Activated naive CD8-positive, alpha-beta T cell (primary cell): ENCODE measurements at regions not wholly inside any gene's neighbourhood (a gene's known extent, or its start where the extent isn't known, plus 50 kb on each side); places are given as distances from the start of the nearest gene placed in this dataset.
A peak's percentile ranks its signal among the peaks of the same experiment; 100 is the strongest.

ENCODE experiments used
- H3K27ac Mint-ChIP-seq: one replicate; pipeline ENCODE4 v1.8.0; 2021; ENCODE audit warnings: mixed read lengths
- H3K27me3 Mint-ChIP-seq: one replicate; pipeline ENCODE4 v1.8.0; 2021; ENCODE audit warnings: mixed read lengths
- H3K36me3 Mint-ChIP-seq: one replicate; pipeline ENCODE4 v1.8.0; 2021; ENCODE audit warnings: mixed read lengths
- H3K4me1 Mint-ChIP-seq: one replicate; pipeline ENCODE4 v1.8.0; 2021; ENCODE audit warnings: low read depth, mixed read lengths
- H3K4me3 Mint-ChIP-seq: one replicate; pipeline ENCODE4 v1.8.0; 2021; ENCODE audit warnings: mild to moderate bottlenecking, mixed read lengths
- H3K9me3 Mint-ChIP-seq: one replicate; pipeline ENCODE4 v1.8.0; 2021; ENCODE audit warnings: low read depth, mixed read lengths

GRCh38 chr22:49544286-49544685 is 283.4 kb downstream of the BRD1 start:
- Mint-ChIP-seq H3K4me3 (no peak overlapping the region), H3K4me1 (no peaks in the 10 kb centered on the region), H3K9me3 (no peaks in the 10 kb centered on the region), H3K27me3 (no peaks in the 10 kb centered on the region), H3K27ac (no peak overlapping the region), H3K36me3 (peaks cover under 1% of the 10 kb centered on the region)

GRCh38 chr22:49543876-49544275 is 283.8 kb downstream of the BRD1 start:
- H3K27me3 Mint-ChIP-seq: no peaks in the 10 kb centered on the region
- H3K4me3 Mint-ChIP-seq: no peak overlapping the region
- no peaks in the 10 kb centered on the region for H3K9me3 Mint-ChIP-seq
- H3K27ac Mint-ChIP-seq: no peak overlapping the region
- peaks cover 3% of the 10 kb centered on the region for H3K36me3 Mint-ChIP-seq
- H3K4me1 Mint-ChIP-seq: no peaks in the 10 kb centered on the region

GRCh38 chr22:49541693-49542230 is 285.9 kb downstream of the BRD1 start:
- no peaks in the 10 kb centered on the region for H3K4me1 Mint-ChIP-seq
- H3K36me3 Mint-ChIP-seq: peaks cover 3% of the 10 kb centered on the region
- no peak overlapping the region for H3K27ac Mint-ChIP-seq
- no peaks in the 10 kb centered on the region for H3K27me3 Mint-ChIP-seq
- H3K9me3 Mint-ChIP-seq: no peaks in the 10 kb centered on the region
- no peak overlapping the region for H3K4me3 Mint-ChIP-seq

GRCh38 chr22:49540913-49541692 is 286.6 kb downstream of the BRD1 start:
- no peaks in the 10 kb centered on the region for H3K9me3 Mint-ChIP-seq
- no peak overlapping the region for H3K27ac Mint-ChIP-seq
- H3K27me3 Mint-ChIP-seq: no peaks in the 10 kb centered on the region

GRCh38 chr22:49540084-49540912 is 287.4 kb downstream of the BRD1 start:
- Mint-ChIP-seq H3K27me3 (no peaks in the 10 kb centered on the region), H3K4me1 (no peaks in the 10 kb centered on the region), H3K4me3 (no peak overlapping the region), H3K9me3 (no peaks in the 10 kb centered on the region), H3K36me3 (peaks cover 3% of the 10 kb centered on the region), H3K27ac (no peak overlapping the region)

More at GRCh38 chr22:49540913-49541692, 286.6 kb downstream of the BRD1 start:
- Mint-ChIP-seq H3K4me3 (no peak overlapping the region), H3K4me1 (no peaks in the 10 kb centered on the region), H3K36me3 (peaks cover 3% of the 10 kb centered on the region)

- no peak overlapping the region for H3K27ac Mint-ChIP-seq
- H3K4me1 Mint-ChIP-seq: no peaks in the 10 kb centered on the region
- H3K9me3 Mint-ChIP-seq: no peaks in the 10 kb centered on the region
- H3K4me3 Mint-ChIP-seq: no peak overlapping the region
- H3K27me3 Mint-ChIP-seq: no peaks in the 10 kb centered on the region
- H3K36me3 Mint-ChIP-seq: peaks cover 3% of the 10 kb centered on the region
These were observed 289.7 kb downstream of the BRD1 start for GRCh38 chr22:49538006-49538405.

- Mint-ChIP-seq H3K4me3 (no peak overlapping the region), H3K9me3 (no peaks in the 10 kb centered on the region), H3K4me1 (no peaks in the 10 kb centered on the region), H3K27me3 (no peaks in the 10 kb centered on the region), H3K27ac (no peak overlapping the region), H3K36me3 (peaks cover 3% of the 10 kb centered on the region)
These were observed 291.0 kb downstream of the BRD1 start for GRCh38 chr22:49536571-49537131.

GRCh38 chr22:49535527-49536125 is 292.0 kb downstream of the BRD1 start:
- Mint-ChIP-seq H3K4me1 (no peaks in the 10 kb centered on the region), H3K9me3 (no peaks in the 10 kb centered on the region), H3K36me3 (peaks cover 3% of the 10 kb centered on the region), H3K27me3 (no peaks in the 10 kb centered on the region), H3K4me3 (no peak overlapping the region), H3K27ac (no peak overlapping the region)

GRCh38 chr22:49535126-49535525 is 292.5 kb downstream of the BRD1 start:
- H3K36me3 Mint-ChIP-seq: peaks cover 3% of the 10 kb centered on the region
- no peaks in the 10 kb centered on the region for H3K27me3 Mint-ChIP-seq
- H3K4me1 Mint-ChIP-seq: no peaks in the 10 kb centered on the region
- no peak overlapping the region for H3K27ac Mint-ChIP-seq
- no peak overlapping the region for H3K4me3 Mint-ChIP-seq
- H3K9me3 Mint-ChIP-seq: no peaks in the 10 kb centered on the region

GRCh38 chr22:49534386-49534785 is 293.3 kb downstream of the BRD1 start:
- no peak overlapping the region for H3K4me3 Mint-ChIP-seq
- H3K36me3 Mint-ChIP-seq: peaks cover 6% of the 10 kb centered on the region

GRCh38 chr22:49533886-49534285 is 293.8 kb downstream of the BRD1 start:
- no peak overlapping the region for H3K27ac Mint-ChIP-seq
- peaks cover 3% of the 10 kb centered on the region for H3K36me3 Mint-ChIP-seq
- no peaks in the 10 kb centered on the region for H3K9me3 Mint-ChIP-seq
- no peak overlapping the region for H3K4me3 Mint-ChIP-seq
- H3K4me1 Mint-ChIP-seq: no peaks in the 10 kb centered on the region
- no peaks in the 10 kb centered on the region for H3K27me3 Mint-ChIP-seq

More at GRCh38 chr22:49534386-49534785, 293.3 kb downstream of the BRD1 start:
- Mint-ChIP-seq H3K27ac (no peak overlapping the region), H3K27me3 (no peaks in the 10 kb centered on the region), H3K4me1 (no peaks in the 10 kb centered on the region), H3K9me3 (no peaks in the 10 kb centered on the region)

- no peaks in the 10 kb centered on the region for H3K4me1 Mint-ChIP-seq
- no peaks in the 10 kb centered on the region for H3K27me3 Mint-ChIP-seq
- H3K9me3 Mint-ChIP-seq: no peaks in the 10 kb centered on the region
- peak overlapping the region; percentile 64 for H3K27ac Mint-ChIP-seq
- no peak overlapping the region for H3K4me3 Mint-ChIP-seq
- H3K36me3 Mint-ChIP-seq: peaks cover 3% of the 10 kb centered on the region
These were observed 294.5 kb downstream of the BRD1 start for GRCh38 chr22:49532869-49533802.

- no peaks in the 10 kb centered on the region for H3K27me3 Mint-ChIP-seq
- H3K4me3 Mint-ChIP-seq: no peak overlapping the region
- peaks cover 1% of the 10 kb centered on the region for H3K4me1 Mint-ChIP-seq
- H3K36me3 Mint-ChIP-seq: peaks cover 3% of the 10 kb centered on the region
- no peak overlapping the region for H3K27ac Mint-ChIP-seq
- H3K9me3 Mint-ChIP-seq: no peaks in the 10 kb centered on the region
These were observed 296.3 kb downstream of the BRD1 start for GRCh38 chr22:49531368-49531791.
